ENCODE measurements at regions not wholly inside any gene's neighbourhood (a gene's known extent, or its start where the extent isn't known, plus 50 kb on each side); places are given as distances from the start of the nearest gene placed in this dataset.

DNA sequence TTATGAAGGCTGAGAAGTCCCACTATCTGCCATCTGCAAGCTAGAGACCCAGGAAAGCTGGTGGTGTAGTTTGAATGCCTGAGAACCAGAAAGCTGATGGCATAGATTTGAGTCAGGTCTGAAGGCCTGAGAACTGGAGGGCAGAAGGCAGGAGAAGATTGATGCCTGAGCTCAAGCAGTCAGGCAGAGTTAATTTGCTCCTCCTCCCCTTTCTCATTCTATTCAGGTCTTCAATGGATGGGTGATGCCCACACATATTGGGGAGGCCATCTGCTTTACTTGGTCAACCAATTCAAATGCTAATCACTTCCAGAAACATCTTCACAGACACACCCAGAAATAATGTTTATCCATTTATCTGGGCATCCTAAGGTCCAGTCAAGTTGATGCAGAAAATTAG, 87.6 kb upstream of the CPLX2 start:
- peaks cover 22 to 50% (median 39%) of the 10 kb centered on the region in 5 donors for H3K27me3 Mint-ChIP-seq
- ATAC-seq = no peak
- no peak overlapping the region for H3K27ac Mint-ChIP-seq
- Histone ChIP-seq H3K27me3 (ENCODE audit: control insufficient read depth in 2 of 2, insufficient read depth in 2 of 2, low read length in 2 of 2) (no peaks in the 10 kb centered on the region), H3K36me3 (ENCODE audit: control insufficient read depth in 2 of 3, insufficient read depth in 3 of 3, low read length in 3 of 3) (no peaks in the 10 kb centered on the region), H3K27ac (ENCODE audit: low read depth, low read length) (no peak overlapping the region), H3K9me3 (ENCODE audit: control insufficient read depth in 2 of 3, low read length in 3 of 3) (no peaks in the 10 kb centered on the region), H3K4me1 (ENCODE audit: control insufficient read depth in 2 of 2, insufficient read depth in 2 of 2, low read length in 2 of 2) (no peaks in the 10 kb centered on the region), H3K4me3 (ENCODE audit: low read length) (no peak overlapping the region)
- H3K4me1 Mint-ChIP-seq = peaks cover 0 to 3% (median 0%) of the 10 kb centered on the region in 7 donors
- intact Hi-C loops (cut with micrococcal nuclease) = no loop called here
- H3K4me3 Mint-ChIP-seq = no peak overlapping the region
- H3K36me3 Mint-ChIP-seq = peaks cover 0 to 10% (median 4%) of the 10 kb centered on the region in 5 donors
- H3K9me3 Mint-ChIP-seq = peaks cover 0 to 8% (median 4%) of the 10 kb centered on the region in 11 donors
- POLR2A ChIA-PET = no interaction called here
- DNase-seq = no peak
- CTCF ChIA-PET = interaction anchor here (0.5 kb wide), 1 partner anchor 167 kb away, joined by 5 read pairs; no protein-coding TSS in a partner anchor

DNA sequence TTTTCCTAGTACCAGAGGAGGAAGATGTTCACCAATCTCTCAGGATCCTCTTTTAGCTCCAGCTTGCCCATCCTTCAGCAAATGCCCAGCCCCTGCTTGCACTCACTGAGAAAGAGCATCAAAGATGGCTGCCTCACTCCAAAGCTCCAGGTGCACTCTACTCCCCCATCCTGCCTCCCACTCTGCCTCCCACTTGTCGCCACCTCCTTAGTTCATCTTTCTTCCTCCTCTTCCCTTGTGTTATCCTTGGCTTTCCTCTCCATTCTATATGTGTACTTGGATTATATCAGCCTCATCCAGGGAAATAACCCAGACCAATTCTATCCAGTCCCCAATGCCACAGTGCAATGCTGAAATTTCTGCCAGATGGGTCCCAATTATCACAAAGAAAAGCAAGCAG, 87.1 kb upstream of the CPLX2 start:
- ChIA-PET POLR2A (no interaction called here), CTCF (no interaction called here)
- Histone ChIP-seq H3K4me3 (ENCODE audit: low read length) (no peak overlapping the region), H3K27me3 (ENCODE audit: control insufficient read depth in 2 of 2, insufficient read depth in 2 of 2, low read length in 2 of 2) (no peaks in the 10 kb centered on the region), H3K9me3 (ENCODE audit: control insufficient read depth in 2 of 3, low read length in 3 of 3) (no peaks in the 10 kb centered on the region), H3K27ac (ENCODE audit: low read depth, low read length) (no peak overlapping the region), H3K36me3 (ENCODE audit: control insufficient read depth in 2 of 3, insufficient read depth in 3 of 3, low read length in 3 of 3) (no peaks in the 10 kb centered on the region), H3K4me1 (ENCODE audit: control insufficient read depth in 2 of 2, insufficient read depth in 2 of 2, low read length in 2 of 2) (no peaks in the 10 kb centered on the region)
- Mint-ChIP-seq H3K4me3 (no peak overlapping the region), H3K4me1 (peaks cover 0 to 3% (median 0%) of the 10 kb centered on the region in 7 donors), H3K27ac (no peak overlapping the region), H3K27me3 (peaks cover 22 to 55% (median 41%) of the 10 kb centered on the region in 5 donors), H3K36me3 (peaks cover 0 to 10% (median 4%) of the 10 kb centered on the region in 5 donors), H3K9me3 (peaks cover 0 to 8% (median 4%) of the 10 kb centered on the region in 11 donors)
- ATAC-seq (no peak), DNase-seq (no peak)
- intact Hi-C loops (cut with micrococcal nuclease) = no loop called here

DNA sequence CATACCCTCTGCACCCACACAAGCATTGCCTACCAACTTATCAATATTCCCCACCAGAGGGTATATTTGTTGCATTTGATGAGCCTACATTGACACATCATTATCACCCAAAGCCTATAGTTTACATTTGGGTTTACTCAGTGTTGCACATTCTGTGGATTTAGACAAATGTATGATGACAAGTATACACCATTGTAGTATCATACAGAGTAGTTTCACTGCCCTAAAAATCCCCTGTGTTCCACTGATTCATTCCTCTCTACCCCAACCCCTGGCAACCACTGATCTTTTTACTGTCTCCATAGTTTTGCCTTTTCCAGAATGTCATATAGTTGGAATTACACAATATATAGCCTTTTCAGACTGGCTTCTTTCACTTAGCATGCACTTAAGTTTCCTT, 85.7 kb upstream of the CPLX2 start:
- Mint-ChIP-seq H3K9me3 (peaks cover 0 to 10% (median 2%) of the 10 kb centered on the region in 11 donors), H3K27me3 (peaks cover 19 to 61% (median 45%) of the 10 kb centered on the region in 5 donors), H3K27ac (no peak overlapping the region), H3K4me3 (no peak overlapping the region), H3K36me3 (peaks cover 0 to 12% (median 5%) of the 10 kb centered on the region in 5 donors), H3K4me1 (peaks cover 0 to 3% (median 0%) of the 10 kb centered on the region in 7 donors)
- ATAC-seq (no peak), DNase-seq (no peak)
- Histone ChIP-seq H3K27me3 (ENCODE audit: control insufficient read depth in 2 of 2, insufficient read depth in 2 of 2, low read length in 2 of 2) (no peaks in the 10 kb centered on the region), H3K36me3 (ENCODE audit: control insufficient read depth in 2 of 3, insufficient read depth in 3 of 3, low read length in 3 of 3) (no peaks in the 10 kb centered on the region), H3K9me3 (ENCODE audit: control insufficient read depth in 2 of 3, low read length in 3 of 3) (no peaks in the 10 kb centered on the region), H3K4me1 (ENCODE audit: control insufficient read depth in 2 of 2, insufficient read depth in 2 of 2, low read length in 2 of 2) (no peaks in the 10 kb centered on the region), H3K4me3 (ENCODE audit: low read length) (no peak overlapping the region), H3K27ac (ENCODE audit: low read depth, low read length) (no peak overlapping the region)
- intact Hi-C loops (cut with micrococcal nuclease) = no loop called here
- POLR2A ChIA-PET = no interaction called here
- CTCF ChIA-PET = no interaction called here

DNA sequence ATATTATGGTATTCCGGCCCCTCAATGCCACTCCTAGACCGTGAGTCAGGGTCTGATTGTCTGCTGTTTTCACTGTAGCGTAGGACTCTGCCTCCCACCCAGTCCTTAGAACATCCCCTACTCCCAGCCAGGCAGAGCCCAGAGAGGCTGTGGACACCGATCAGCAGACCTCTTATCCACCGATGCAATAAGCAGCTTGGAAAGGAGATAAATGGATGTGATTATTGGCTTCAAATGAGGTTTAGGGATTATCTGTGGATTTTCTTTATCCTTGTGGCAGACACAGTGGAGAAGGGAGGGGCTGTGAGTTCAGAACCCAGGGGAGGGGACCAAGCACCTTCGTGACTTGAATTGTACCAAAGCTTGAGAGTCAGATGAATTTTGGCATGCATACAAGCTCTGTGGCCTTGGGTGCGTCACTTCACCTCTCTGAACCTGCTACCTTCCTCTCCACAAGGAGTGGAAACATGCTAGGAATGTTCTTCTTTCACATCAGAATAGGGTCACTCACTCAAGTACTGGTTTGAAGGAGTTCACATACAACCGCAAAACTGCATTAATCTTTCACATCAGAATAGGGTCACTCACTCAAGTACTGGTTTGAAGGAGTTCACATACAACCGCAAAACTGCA, 83.1 kb upstream of the CPLX2 start:
- Mint-ChIP-seq H3K27ac (no peak overlapping the region), H3K27me3 (peaks cover 13 to 61% (median 43%) of the 10 kb centered on the region in 5 donors), H3K9me3 (peaks cover 0 to 14% (median 5%) of the 10 kb centered on the region in 11 donors), H3K4me3 (no peak overlapping the region), H3K36me3 (peaks cover 0 to 14% (median 4%) of the 10 kb centered on the region in 5 donors), H3K4me1 (peaks cover 0 to 3% (median 0%) of the 10 kb centered on the region in 7 donors)
- Histone ChIP-seq H3K4me1 (ENCODE audit: control insufficient read depth in 2 of 2, insufficient read depth in 2 of 2, low read length in 2 of 2) (no peaks in the 10 kb centered on the region), H3K27ac (ENCODE audit: low read depth, low read length) (no peak overlapping the region), H3K36me3 (ENCODE audit: control insufficient read depth in 2 of 3, insufficient read depth in 3 of 3, low read length in 3 of 3) (no peaks in the 10 kb centered on the region), H3K27me3 (ENCODE audit: control insufficient read depth in 2 of 2, insufficient read depth in 2 of 2, low read length in 2 of 2) (no peaks in the 10 kb centered on the region), H3K4me3 (ENCODE audit: low read length) (no peak overlapping the region), H3K9me3 (ENCODE audit: control insufficient read depth in 2 of 3, low read length in 3 of 3) (no peaks in the 10 kb centered on the region)
- ATAC-seq (no peak), DNase-seq (no peak)
- intact Hi-C loops (cut with micrococcal nuclease) = no loop called here
- ChIA-PET POLR2A (no interaction called here), CTCF (no interaction called here)

DNA sequence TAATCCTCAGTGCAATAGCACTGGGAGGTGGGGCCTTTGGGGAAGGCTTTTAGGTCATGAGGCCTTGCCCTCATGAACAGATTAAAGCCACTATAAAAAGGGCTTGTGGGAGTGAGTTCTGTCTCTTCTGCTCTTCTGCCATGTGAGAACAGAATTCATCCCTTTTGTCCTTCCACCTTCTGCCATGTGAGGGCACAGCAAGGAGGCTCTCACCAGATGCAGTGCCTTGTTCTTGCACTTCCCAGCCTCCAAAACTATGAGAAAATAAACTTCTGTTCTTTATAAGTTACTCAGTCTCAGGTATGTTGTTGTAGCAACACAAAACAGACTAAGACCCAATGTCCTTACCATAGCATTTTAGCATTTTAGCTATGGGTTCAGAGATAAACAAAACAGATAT, 81.7 kb upstream of the CPLX2 start:
- DNase-seq = no peak
- CTCF ChIA-PET = no interaction called here
- H3K36me3 Mint-ChIP-seq = peaks cover 0 to 14% (median 4%) of the 10 kb centered on the region in 5 donors
- H3K36me3 ChIP-seq (ENCODE audit: control insufficient read depth in 2 of 3, insufficient read depth in 3 of 3, low read length in 3 of 3) = no peaks in the 10 kb centered on the region
- no peak overlapping the region for H3K4me3 Mint-ChIP-seq
- H3K4me3 ChIP-seq (ENCODE audit: low read length) = no peak overlapping the region
- no peaks in the 10 kb centered on the region for H3K9me3 ChIP-seq (ENCODE audit: control insufficient read depth in 2 of 3, low read length in 3 of 3)
- H3K27ac Mint-ChIP-seq = no peak overlapping the region
- ATAC-seq = no peak
- peaks cover 0 to 17% (median 6%) of the 10 kb centered on the region in 11 donors for H3K9me3 Mint-ChIP-seq
- intact Hi-C loops (cut with micrococcal nuclease) = loop anchor here in 1 of 2 donors (10.0 kb wide), 1 partner anchor 575 kb away; the partner anchor contains the start of genes ARL10 and KIAA1191
- H3K27me3 Mint-ChIP-seq = peaks cover 20 to 69% (median 50%) of the 10 kb centered on the region in 5 donors
- H3K4me1 ChIP-seq (ENCODE audit: control insufficient read depth in 2 of 2, insufficient read depth in 2 of 2, low read length in 2 of 2) = no peaks in the 10 kb centered on the region
- POLR2A ChIA-PET = no interaction called here
- H3K27ac ChIP-seq (ENCODE audit: low read depth, low read length) = no peak overlapping the region
- H3K27me3 ChIP-seq (ENCODE audit: control insufficient read depth in 2 of 2, insufficient read depth in 2 of 2, low read length in 2 of 2) = no peaks in the 10 kb centered on the region
- peaks cover 0 to 3% (median 0%) of the 10 kb centered on the region in 7 donors for H3K4me1 Mint-ChIP-seq

DNA sequence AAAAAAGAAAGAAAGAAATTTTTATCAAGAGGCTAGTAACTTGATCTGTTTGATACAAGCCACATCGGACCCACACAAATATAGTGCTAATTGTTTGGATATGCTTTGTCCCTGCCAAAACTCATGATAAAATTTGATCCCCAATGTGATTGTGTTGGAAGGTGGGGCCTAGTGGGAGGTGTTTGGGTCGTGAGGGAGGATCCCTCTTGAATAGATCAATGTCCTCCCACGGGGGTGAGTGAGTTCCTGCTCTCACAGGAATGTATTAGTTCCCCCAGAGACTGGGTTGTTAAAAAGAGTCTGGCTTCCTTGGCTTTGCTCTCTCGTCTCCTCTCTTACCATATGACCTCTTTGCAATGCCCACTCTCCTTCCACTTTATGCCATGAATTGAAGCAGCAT, 80.6 kb upstream of the CPLX2 start:
- Mint-ChIP-seq H3K4me3 (no peak overlapping the region), H3K27me3 (peaks cover 26 to 73% (median 61%) of the 10 kb centered on the region in 5 donors)

More for the DNA sequence above, 80.6 kb upstream of the CPLX2 start:
- Histone ChIP-seq H3K36me3 (ENCODE audit: control insufficient read depth in 2 of 3, insufficient read depth in 3 of 3, low read length in 3 of 3) (no peaks in the 10 kb centered on the region), H3K9me3 (ENCODE audit: control insufficient read depth in 2 of 3, low read length in 3 of 3) (no peaks in the 10 kb centered on the region), H3K27ac (ENCODE audit: low read depth, low read length) (no peak overlapping the region), H3K4me3 (ENCODE audit: low read length) (no peak overlapping the region), H3K4me1 (ENCODE audit: control insufficient read depth in 2 of 2, insufficient read depth in 2 of 2, low read length in 2 of 2) (no peaks in the 10 kb centered on the region), H3K27me3 (ENCODE audit: control insufficient read depth in 2 of 2, insufficient read depth in 2 of 2, low read length in 2 of 2) (no peaks in the 10 kb centered on the region)
- Mint-ChIP-seq H3K27ac (no peak overlapping the region), H3K36me3 (peaks cover 0 to 15% (median 8%) of the 10 kb centered on the region in 5 donors), H3K9me3 (peaks cover 0 to 20% (median 6%) of the 10 kb centered on the region in 11 donors), H3K4me1 (peaks cover 0 to 6% (median 2%) of the 10 kb centered on the region in 7 donors)
- ATAC-seq (no peak), DNase-seq (no peak)
- intact Hi-C loops (cut with micrococcal nuclease) = loop anchor here in 1 of 2 donors (10.0 kb wide), 1 partner anchor 574 kb away; the partner anchor contains the start of genes ARL10 and KIAA1191
- CTCF ChIA-PET = no interaction called here
- POLR2A ChIA-PET = no interaction called here

Measured in naive thymus-derived CD4-positive, alpha-beta T cell (primary cell).